Aorta (tissue), 5 donors: ENCODE measurements at regions not wholly inside any gene's neighbourhood (a gene's known extent, or its start where the extent isn't known, plus 50 kb on each side); places are given as distances from the start of the nearest gene placed in this dataset.

Source experiments
- ATAC-seq: fragments of 200-7000 bp; cut with Tn5 transposase; one replicate; pipeline ENCODE4 v1.9.1; 2022; ENCODE audit warnings: moderate library complexity; ENCODE audit not compliant: low FRiP score
- DNase-seq, 2 donors: peaks; one replicate each; pipeline ENCODE4 v3.0.0-alpha.2; 2020
- H3K27ac ChIP-seq, 2 donors: one replicate each; pipeline ENCODE4 v1.5.1; 2013; ENCODE audit warnings: low read length in 2 of 2, mild to moderate bottlenecking in 2 of 2, moderate library complexity in 2 of 2, control low read depth in 1 of 2, inconsistent platforms in 1 of 2, low read depth in 1 of 2
- H3K27me3 ChIP-seq, 2 donors: one replicate each; pipeline ENCODE4 v1.6.1; 2013; ENCODE audit warnings: control low read depth in 1 of 2, low read length in 1 of 2, mild to moderate bottlenecking in 1 of 2, moderate library complexity in 1 of 2; ENCODE audit not compliant: insufficient read depth in 2 of 2, control insufficient read depth in 1 of 2
- H3K36me3 ChIP-seq, 2 donors: one replicate each; pipeline ENCODE4 v1.6.1; 2013; ENCODE audit warnings: control low read depth in 1 of 2, low read length in 1 of 2, mild to moderate bottlenecking in 1 of 2; ENCODE audit not compliant: insufficient read depth in 2 of 2, control insufficient read depth in 1 of 2
- H3K4me1 ChIP-seq, 2 donors: one replicate each; pipeline ENCODE4 v1.6.1; 2013; ENCODE audit warnings: low read length in 2 of 2, control low read depth in 1 of 2, mild to moderate bottlenecking in 1 of 2, moderate library complexity in 1 of 2; ENCODE audit not compliant: insufficient read depth in 2 of 2, control insufficient read depth in 1 of 2
- H3K4me3 ChIP-seq, 2 donors: one replicate each; pipeline ENCODE4 v1.5.1; 2013; ENCODE audit warnings: low read length in 2 of 2, control low read depth in 1 of 2, mild to moderate bottlenecking in 1 of 2
- H3K9me3 ChIP-seq: one replicate; pipeline ENCODE4 v1.6.1; 2013; ENCODE audit warnings: mild to moderate bottlenecking, low read length; ENCODE audit not compliant: control insufficient read depth
- WGBS, 2 donors: extraction: QIAGEN DNeasy Blood & Tissue Kit; methylation state at CpG; one replicate each; pipeline ENCODE4 v1.1.7; 2013; 5-methylcytosine and 5-hydroxymethylcytosine counted together
- intact Hi-C, 2 donors: fragments of 100-400 bp; cut with DNase I; formaldehyde crosslinking; loops; one replicate each; pipeline versions ENCODE4 v1.14.2 to v1.15.0; 2022
- donor health status: healthy with polysubstance abuse.
- donor health status: Bipolar disorder and iron deficiency.
- donor health status: DM: no; HTN: no; CAD: no.
- donor health status: DM: no; HTN: no; CAD: no.
- donor health status: DM: yes; HTN: yes; CAD: no.

DNA sequence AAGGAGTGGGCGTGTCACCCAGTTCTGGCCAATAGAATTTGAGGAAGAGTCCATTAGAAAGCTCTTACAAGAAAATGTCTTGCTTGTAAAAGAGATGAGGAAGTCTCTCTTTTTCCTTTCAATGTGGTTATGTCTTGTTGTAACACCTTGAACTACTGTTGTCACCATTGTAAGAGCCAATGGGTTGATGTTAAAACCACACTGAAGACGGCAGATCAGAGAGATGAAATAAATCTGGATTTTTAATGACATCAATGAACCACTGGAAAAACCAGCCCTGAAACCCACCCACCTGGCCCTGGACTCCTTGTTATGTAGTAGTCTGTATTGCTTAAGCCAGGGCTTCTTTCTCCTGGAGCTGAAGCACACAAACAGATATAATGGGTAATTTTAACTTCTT, 83.8 kb upstream of the ERCC6L2 start:
- H3K4me3 ChIP-seq, result no peak overlapping the region
- 91 to 97% methylated on average over 2 of the region's 2 CpGs for WGBS, 2 donors
- DNase-seq (no peak), ATAC-seq (no peak)
- no peaks in the 10 kb centered on the region for H3K9me3 ChIP-seq
- no peak overlapping the region for H3K27ac ChIP-seq
- intact Hi-C loops, result no loop called here
- no peaks in the 10 kb centered on the region for H3K27me3 ChIP-seq
- peaks cover 3 to 6% of the 10 kb centered on the region in 2 donors for H3K4me1 ChIP-seq
- no peaks in the 10 kb centered on the region for H3K36me3 ChIP-seq

DNA sequence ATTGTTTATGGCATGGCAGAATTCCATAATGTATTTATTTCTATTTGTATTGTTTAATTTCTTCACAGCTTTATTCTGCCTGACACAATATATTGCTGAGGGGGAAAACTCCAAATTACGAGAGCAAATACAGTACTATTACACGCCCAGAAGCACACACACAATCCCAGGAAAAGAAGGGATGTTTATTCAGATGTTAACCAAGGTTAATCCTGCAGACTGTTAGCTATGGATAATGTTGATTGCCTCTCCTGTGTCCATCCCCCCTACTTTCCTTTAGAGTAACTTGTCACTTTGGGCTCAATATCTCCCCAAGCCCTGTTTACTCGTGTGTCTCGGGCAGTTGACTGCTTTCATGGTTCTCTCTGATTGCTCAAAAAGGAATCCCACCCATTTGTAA, 84.2 kb upstream of the ERCC6L2 start:
- intact Hi-C loops, result no loop called here
- WGBS, 2 donors, result 92 to 95% methylated on average over 4 of the region's 4 CpGs
- DNase-seq (no peak), ATAC-seq (no peak)
- Histone ChIP-seq H3K4me1 (peaks cover 3 to 6% of the 10 kb centered on the region in 2 donors), H3K27ac (no peak overlapping the region), H3K9me3 (no peaks in the 10 kb centered on the region), H3K4me3 (no peak overlapping the region), H3K27me3 (no peaks in the 10 kb centered on the region), H3K36me3 (no peaks in the 10 kb centered on the region)

DNA sequence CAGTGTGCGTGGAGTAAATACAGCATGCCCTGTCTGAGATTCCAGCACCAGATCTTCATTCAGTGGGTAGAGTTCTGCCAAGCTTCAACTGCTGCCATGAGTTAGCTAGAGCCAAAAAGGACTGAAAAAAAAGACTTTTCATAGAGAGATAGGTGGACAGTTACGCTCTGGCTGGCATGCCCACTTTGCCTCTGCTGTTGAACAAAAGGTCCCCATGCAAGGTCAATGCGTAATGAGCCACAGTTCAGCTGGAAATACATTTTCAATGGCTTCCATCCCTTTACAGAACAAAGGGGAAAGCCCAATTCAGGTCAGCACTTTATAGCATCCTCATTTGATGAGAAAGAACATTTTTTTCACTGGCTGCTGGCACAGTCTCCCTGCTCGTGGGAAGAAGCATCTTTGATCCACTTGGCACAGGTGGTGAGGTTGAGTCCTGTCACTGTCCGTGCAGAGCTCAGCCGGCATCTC, 86.9 kb upstream of the ERCC6L2 start:
- H3K9me3 ChIP-seq, result no peaks in the 10 kb centered on the region
- no peak overlapping the region for H3K27ac ChIP-seq
- WGBS, 2 donors, result 64 to 67% methylated on average over 6 of the region's 6 CpGs
- ATAC-seq (no peak), DNase-seq (no peak)
- no peaks in the 10 kb centered on the region for H3K36me3 ChIP-seq
- H3K4me1 ChIP-seq, result peaks cover 0 to 1% of the 10 kb centered on the region in 2 donors
- intact Hi-C loops, result no loop called here
- no peaks in the 10 kb centered on the region for H3K27me3 ChIP-seq
- no peak overlapping the region for H3K4me3 ChIP-seq

DNA sequence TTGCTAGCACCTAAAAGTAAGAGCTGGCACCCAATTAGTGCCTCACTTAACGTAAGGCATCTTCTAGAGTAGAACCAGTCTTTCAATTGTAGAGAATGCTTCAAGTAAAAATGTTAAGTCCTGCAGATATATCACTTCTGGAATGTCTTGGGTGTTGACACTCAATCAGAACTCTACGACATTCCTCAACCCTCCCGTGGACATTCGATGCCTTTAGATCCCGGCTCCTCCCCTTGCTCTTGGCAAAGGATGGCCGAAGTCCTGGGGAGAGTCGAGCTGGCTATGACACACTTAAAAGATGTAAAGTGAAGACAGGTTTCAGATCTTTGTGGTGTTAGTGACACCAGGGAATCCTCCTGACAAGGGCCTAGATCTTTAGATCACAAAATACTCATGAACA, 87.5 kb upstream of the ERCC6L2 start:
- Histone ChIP-seq H3K36me3 (no peaks in the 10 kb centered on the region), H3K4me3 (no peak overlapping the region), H3K27ac (no peak overlapping the region), H3K27me3 (no peaks in the 10 kb centered on the region), H3K4me1 (no peaks in the 10 kb centered on the region), H3K9me3 (no peaks in the 10 kb centered on the region)
- intact Hi-C loops, result no loop called here
- DNase-seq (no peak), ATAC-seq (no peak)
- WGBS, 2 donors, result 80 to 84% methylated on average over 7 of the region's 7 CpGs

DNA sequence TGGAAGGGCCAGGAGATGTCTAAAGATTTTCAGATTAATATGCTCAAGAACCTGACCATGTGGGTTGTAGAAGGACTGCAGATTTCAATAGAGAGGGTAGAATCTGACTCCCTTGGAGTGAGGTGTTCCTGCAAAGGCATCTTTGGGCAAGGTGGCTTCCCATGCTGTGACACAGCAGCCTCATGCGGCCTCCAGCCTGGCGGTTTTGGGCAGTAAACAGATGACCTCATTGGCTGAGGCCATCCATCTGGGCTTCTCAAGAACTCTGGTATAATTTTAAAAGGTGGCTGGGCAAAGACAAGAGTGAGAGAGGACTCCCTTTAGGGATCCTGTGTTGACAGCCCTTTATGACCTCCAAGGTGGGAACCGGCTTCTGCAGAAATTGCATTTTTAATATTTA, 90.3 kb upstream of the ERCC6L2 start:
- no peaks in the 10 kb centered on the region for H3K4me1 ChIP-seq
- ATAC-seq, result no peak
- H3K27me3 ChIP-seq, result no peaks in the 10 kb centered on the region
- no peak overlapping the region for H3K4me3 ChIP-seq
- no peaks in the 10 kb centered on the region for H3K36me3 ChIP-seq
- WGBS, 2 donors, result 83 to 91% methylated on average over 3 of the region's 3 CpGs
- intact Hi-C loops, result no loop called here
- no peak overlapping the region for H3K27ac ChIP-seq
- H3K9me3 ChIP-seq, result no peaks in the 10 kb centered on the region
- no peak for DNase-seq

DNA sequence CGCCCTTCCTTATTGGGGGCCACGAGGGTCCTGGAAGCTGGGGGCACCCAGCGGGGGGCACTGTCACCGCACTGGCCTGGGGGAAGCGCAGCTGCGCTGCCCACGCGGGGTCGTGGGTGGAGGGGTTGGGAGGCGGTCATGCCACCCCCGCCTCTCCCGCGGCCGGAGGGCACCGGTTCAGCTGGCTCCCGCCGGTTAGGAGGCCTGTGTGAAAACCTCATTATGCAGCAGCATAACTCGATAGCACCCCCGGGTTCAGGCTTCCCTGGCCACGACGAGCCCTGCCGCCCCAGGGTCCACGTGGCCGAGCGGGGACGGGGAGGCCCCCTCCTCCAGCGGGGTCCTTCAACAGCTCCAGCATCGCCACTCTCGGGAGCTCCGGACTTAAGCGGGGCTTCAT, 91.2 kb upstream of the ERCC6L2 start:
- WGBS, 2 donors, result 93% methylated on average over 23 to 31 of the region's 31 CpGs
- ATAC-seq (no peak), DNase-seq (no peak)
- no peaks in the 10 kb centered on the region for H3K4me1 ChIP-seq
- intact Hi-C loops, result no loop called here
- no peaks in the 10 kb centered on the region for H3K36me3 ChIP-seq
- H3K9me3 ChIP-seq, result no peaks in the 10 kb centered on the region
- H3K27me3 ChIP-seq, result no peaks in the 10 kb centered on the region
- H3K4me3 ChIP-seq, result no peak overlapping the region
- H3K27ac ChIP-seq, result no peak overlapping the region

DNA sequence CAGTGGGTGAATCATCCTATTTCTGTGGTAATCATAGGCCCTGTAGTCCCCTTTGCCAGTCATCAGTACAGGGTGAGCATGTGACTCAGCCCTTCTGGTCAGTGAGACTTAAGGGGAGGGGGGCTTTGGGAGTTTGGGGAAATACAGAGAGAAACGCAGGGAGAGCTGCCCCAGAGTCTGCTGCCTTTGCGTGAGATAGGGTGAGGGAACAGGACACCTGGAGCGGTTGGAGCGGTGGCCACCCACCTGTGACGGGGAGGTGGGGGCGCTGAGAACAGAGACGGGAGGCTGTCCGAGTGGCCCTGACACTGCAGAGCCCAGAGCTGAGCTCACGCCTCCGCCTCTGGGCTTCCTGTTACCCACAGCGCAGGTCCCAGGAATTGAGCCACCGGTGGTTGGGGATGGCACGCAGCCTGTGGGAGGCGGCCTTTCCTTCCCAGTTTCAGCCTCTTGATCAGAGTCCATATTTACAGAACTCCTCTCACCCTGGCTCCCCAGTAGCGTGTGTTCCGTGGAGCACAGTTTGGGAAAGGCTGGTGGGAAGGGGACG, 92.0 kb upstream of the ERCC6L2 start:
- Histone ChIP-seq H3K4me1 (no peaks in the 10 kb centered on the region), H3K27ac (no peak overlapping the region), H3K27me3 (no peaks in the 10 kb centered on the region), H3K4me3 (no peak overlapping the region), H3K36me3 (no peaks in the 10 kb centered on the region), H3K9me3 (no peaks in the 10 kb centered on the region)
- no peak for ATAC-seq
- no peak for DNase-seq
- 96 to 97% methylated on average over 15 to 17 of the region's 17 CpGs for WGBS, 2 donors
- intact Hi-C loops, result no loop called here

DNA sequence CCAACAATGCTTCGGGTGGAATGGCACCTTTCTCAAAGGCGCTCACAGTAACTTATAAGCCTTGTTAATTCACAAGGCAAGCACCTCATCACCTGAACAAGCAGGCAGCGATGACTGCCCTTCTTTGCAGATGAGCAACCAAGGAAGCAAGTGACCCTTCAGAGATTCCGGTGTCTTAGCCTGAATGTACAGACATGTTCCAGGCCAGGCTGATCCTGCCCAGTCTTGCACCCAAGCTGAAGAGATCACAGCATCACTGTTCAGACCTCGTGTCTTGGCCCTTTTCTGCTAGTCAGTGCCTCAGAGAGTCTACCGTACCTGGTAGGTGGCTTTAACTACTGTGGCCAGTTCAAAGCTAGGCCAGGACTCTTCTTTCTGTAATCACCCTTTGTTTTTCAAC, 94.7 kb upstream of the ERCC6L2 start:
- no peak overlapping the region for H3K4me3 ChIP-seq
- no peaks in the 10 kb centered on the region for H3K36me3 ChIP-seq
- DNase-seq, result no peak
- intact Hi-C loops, result no loop called here
- H3K4me1 ChIP-seq, result no peaks in the 10 kb centered on the region
- no peaks in the 10 kb centered on the region for H3K9me3 ChIP-seq
- WGBS, 2 donors, result 97 to 99% methylated on average over 6 of the region's 6 CpGs
- no peak overlapping the region for H3K27ac ChIP-seq
- ATAC-seq, result no peak
- no peaks in the 10 kb centered on the region for H3K27me3 ChIP-seq

DNA sequence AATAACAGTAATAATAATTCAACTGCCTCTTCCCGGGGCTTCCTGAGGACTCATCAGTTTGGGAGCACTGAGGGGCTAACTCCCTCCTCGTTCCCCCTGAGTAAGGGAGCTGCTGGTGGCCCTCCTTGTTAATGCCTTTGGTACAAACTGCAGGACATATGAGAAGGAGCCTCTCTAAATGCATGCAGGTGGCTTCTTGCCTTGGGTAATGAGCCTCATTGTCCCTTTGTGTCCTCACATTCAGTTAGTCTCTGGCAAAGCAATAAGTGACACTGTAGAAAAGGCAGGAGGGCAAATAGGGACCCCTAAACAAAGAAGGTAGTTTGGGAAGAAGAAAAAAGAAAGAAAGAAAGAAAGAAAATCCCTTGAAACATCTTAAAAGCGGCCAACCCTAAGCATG, 95.4 kb upstream of the ERCC6L2 start:
- 91 to 92% methylated on average over 3 of the region's 3 CpGs for WGBS, 2 donors
- Histone ChIP-seq H3K4me1 (no peaks in the 10 kb centered on the region), H3K36me3 (no peaks in the 10 kb centered on the region), H3K27ac (no peak overlapping the region), H3K9me3 (no peaks in the 10 kb centered on the region), H3K4me3 (no peak overlapping the region), H3K27me3 (no peaks in the 10 kb centered on the region)
- intact Hi-C loops, result no loop called here
- ATAC-seq (no peak), DNase-seq (no peak)
